H1 (cell line): ENCODE measurements at regions not wholly inside any gene's neighbourhood (a gene's known extent, or its start where the extent isn't known, plus 50 kb on each side); places are given as distances from the start of the nearest gene placed in this dataset.

Experiments
- CHD1 ChIP-seq: IDR thresholded peaks from 2 replicates; pipeline ENCODE4 v1.6.1; 2012; ENCODE audit warnings: low read depth, low read length, improper control_type of control experiment
- CHD2 ChIP-seq: IDR thresholded peaks from 2 replicates; pipeline ENCODE4 v1.6.1; 2012; ENCODE audit warnings: low read length, improper control_type of control experiment
- CTCF ChIP-seq, 3 experiments: IDR thresholded peaks; 1 replicate in 2 of 3; 2 replicates in 1 of 3; pipeline versions ENCODE4 v1.5.1 to v1.6.1; 2011; ENCODE audit warnings: low read length in 3 of 3, mild to moderate bottlenecking in 3 of 3, inconsistent platforms in 2 of 3, low read depth in 1 of 3, moderate library complexity in 1 of 3; ENCODE audit not compliant: insufficient read depth in 1 of 3; ENCODE audit errors: control extremely low read depth in 1 of 3
- EP300 ChIP-seq, 2 experiments: IDR thresholded peaks; 1 replicate in 1 of 2; 2 replicates in 1 of 2; pipeline ENCODE4 v1.6.1; 2011 to 2012; ENCODE audit warnings: low read depth in 2 of 2, low read length in 2 of 2, mild to moderate bottlenecking in 2 of 2, borderline replicate concordance in 1 of 2, inconsistent platforms in 1 of 2, moderate library complexity in 1 of 2
- FOSL1 ChIP-seq: IDR thresholded peaks from 2 replicates; pipeline ENCODE4 v1.6.1; 2011; ENCODE audit warnings: mild to moderate bottlenecking, low read depth, low read length, moderate library complexity; ENCODE audit not compliant: insufficient read depth
- GABPA ChIP-seq: IDR thresholded peaks from 2 replicates; pipeline ENCODE4 v1.6.1; 2011; ENCODE audit warnings: mild to moderate bottlenecking, low read length, moderate library complexity, borderline replicate concordance; ENCODE audit not compliant: insufficient read depth
- JUN ChIP-seq: IDR thresholded peaks from 2 replicates; pipeline ENCODE4 v1.6.1; 2011; ENCODE audit warnings: low read depth, mild to moderate bottlenecking, improper control_type of control experiment, low read length
- JUND ChIP-seq: IDR thresholded peaks from 2 replicates; pipeline ENCODE4 v1.6.1; 2011; ENCODE audit warnings: mild to moderate bottlenecking, improper control_type of control experiment, low read length
- POLR2A ChIP-seq, 2 experiments: IDR thresholded peaks; 1 replicate in 1 of 2; 2 replicates in 1 of 2; pipeline ENCODE4 v1.6.1; 2011; ENCODE audit warnings: low read depth in 2 of 2, low read length in 2 of 2, mild to moderate bottlenecking in 2 of 2; ENCODE audit errors: control extremely low read depth in 1 of 2
- POLR2AphosphoS5 ChIP-seq: IDR thresholded peaks from 2 replicates; pipeline ENCODE4 v1.6.1; 2011; ENCODE audit warnings: low read depth, low read length
- TAF1 ChIP-seq: IDR thresholded peaks from 2 replicates; pipeline ENCODE4 v1.6.1; 2011; ENCODE audit warnings: mild to moderate bottlenecking, low read depth, low read length

DNA sequence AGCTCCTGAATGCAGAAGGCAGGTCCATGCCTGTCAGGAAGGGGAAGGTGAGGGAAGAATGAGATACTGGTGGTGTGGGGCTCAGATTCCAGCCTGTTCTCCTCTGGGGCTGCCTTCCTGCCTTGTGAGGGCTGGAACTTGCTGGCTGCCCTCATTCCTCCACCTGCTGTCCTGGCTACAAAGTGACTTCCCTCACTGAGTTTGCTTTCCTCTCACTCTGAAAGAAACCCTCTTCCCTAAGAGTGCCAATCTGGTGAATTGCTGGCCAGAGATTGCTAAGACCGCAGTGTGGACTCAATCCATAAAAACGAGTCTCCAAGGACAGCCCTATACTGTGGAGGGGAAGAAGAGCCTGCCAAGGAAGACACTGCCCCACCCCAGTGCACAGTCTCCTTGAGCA lies 664.4 kb upstream of the HS6ST1 start:
- TF ChIP-seq POLR2A (IDR thresholded peaks at IDR 0.05; ENCODE audit: control extremely low read depth in 1 of 2, low read depth in 2 of 2, low read length in 2 of 2) (no peak), CHD1 (no peak), GABPA (no peak), CHD2 (no peak), CTCF (IDR thresholded peaks at IDR 0.05; ENCODE audit: control extremely low read depth in 1 of 3, insufficient read depth in 1 of 3, low read depth in 1 of 3, low read length in 3 of 3) (no peak), JUND (no peak), TAF1 (no peak), FOSL1 (no peak), JUN (no peak), POLR2AphosphoS5 (no peak), EP300 (IDR thresholded peaks at IDR 0.05; ENCODE audit: borderline replicate concordance in 1 of 2, low read depth in 2 of 2, low read length in 2 of 2) (no peak)
